ENCODE measurements at regions not wholly inside any gene's neighbourhood (a gene's known extent, or its start where the extent isn't known, plus 50 kb on each side); places are given as distances from the start of the nearest gene placed in this dataset.

GRCh38 chr2:215831296-215831913 is 181.9 kb downstream of the MREG start (continued):
- TF ChIP-seq FOXA1 (IDR thresholded peaks at IDR 0.05), result no peak
- no peak for TF ChIP-seq FOXA1 (CRISPR knock-in tag; IDR thresholded peaks at IDR 0.05)
- TF ChIP-seq ERF (CRISPR knock-in tag; IDR thresholded peaks at IDR 0.05), result peak; percentile 61; the same call in 1 of the 2 replicates
- TF ChIP-seq ZNF12 (CRISPR knock-in tag; IDR thresholded peaks at IDR 0.05), result peak; percentile 48; the same call in 1 of the 2 replicates
- no peak for TF ChIP-seq ZFP1 (CRISPR knock-in tag; IDR thresholded peaks at IDR 0.05)
- no peak for TF ChIP-seq SRSF1 (optimal IDR thresholded peaks at IDR 0.05; ENCODE audit: low read depth, low read length)
- peak in 1 of 2 experiments; percentile 46; a peak in 1 of 4 replicates for TF ChIP-seq EP300 (IDR thresholded peaks at IDR 0.05; ENCODE audit: low read depth in 2 of 2, low read length in 2 of 2)
- no peak for TF ChIP-seq EP300 (CRISPR knock-in tag; IDR thresholded peaks at IDR 0.05; ENCODE audit: borderline replicate concordance)
- no peak for TF ChIP-seq BATF2 (CRISPR knock-in tag; IDR thresholded peaks at IDR 0.05)
- TF ChIP-seq GATA4 (IDR thresholded peaks at IDR 0.05; ENCODE audit: borderline replicate concordance, low read depth), result 0 out of 2 replicates have a peak, but pooled peaks have one; percentile 30
- no peak; the same call in 1 of the 2 replicates for TF ChIP-seq FUBP1 (CRISPR knock-in tag; IDR thresholded peaks at IDR 0.05; ENCODE audit: borderline replicate concordance)
- TF ChIP-seq TEAD3 (CRISPR knock-in tag; optimal IDR thresholded peaks at IDR 0.05; ENCODE audit: borderline replicate concordance), result peak; percentile 79
- TF ChIP-seq DMAP1 (CRISPR knock-in tag; IDR thresholded peaks at IDR 0.05), result no peak
- no peak for TF ChIP-seq HHEX (CRISPR knock-in tag; IDR thresholded peaks at IDR 0.05)
- TF ChIP-seq SNAPC5 (CRISPR knock-in tag; IDR thresholded peaks at IDR 0.05; ENCODE audit: borderline replicate concordance), result no peak
- peak; percentile 52; the same call in 1 of the 2 replicates for TF ChIP-seq MED13 (CRISPR knock-in tag; IDR thresholded peaks at IDR 0.05)
- no peak for TF ChIP-seq ZBTB26 (CRISPR knock-in tag; IDR thresholded peaks at IDR 0.05; ENCODE audit: borderline replicate concordance)
- TF ChIP-seq RFX3 (CRISPR knock-in tag; IDR thresholded peaks at IDR 0.05), result no peak
- no peak for TF ChIP-seq USF2 (IDR thresholded peaks at IDR 0.05; ENCODE audit: low read depth, low read length)
- TF ChIP-seq USF2 (CRISPR knock-in tag; IDR thresholded peaks at IDR 0.05; ENCODE audit: borderline replicate concordance), result no peak
- TF ChIP-seq TRAFD1 (CRISPR knock-in tag; IDR thresholded peaks at IDR 0.05; ENCODE audit: borderline replicate concordance), result no peak
- peak; percentile 44; the same call in 1 of the 2 replicates for TF ChIP-seq ZMYM4 (CRISPR knock-in tag; IDR thresholded peaks at IDR 0.05)
- TF ChIP-seq HOXA3 (CRISPR knock-in tag; IDR thresholded peaks at IDR 0.05), result no peak

Measured in HepG2 (cell line).